Natural killer cell (primary cell): ENCODE measurements at regions not wholly inside any gene's neighbourhood (a gene's known extent, or its start where the extent isn't known, plus 50 kb on each side); places are given as distances from the start of the nearest gene placed in this dataset.

Experiments used
- ATAC-seq, 3 donors: fragments of 150-1000 bp in 2 of 3; fragments of 200-7000 bp in 1 of 3; cut with Tn5 transposase; 1 replicate in 1 of 3; 2 replicates in 2 of 3; pipeline ENCODE4 v1.10.0; 2021; ENCODE audit warnings: mild to moderate bottlenecking in 2 of 3, moderate library complexity in 2 of 3
- DNase-seq, 2 donors: peaks; one replicate each; pipeline versions ENCODE4 v3.0.0 to v3.0.0-alpha.2; 2013 to 2021; ENCODE audit warnings: mixed read lengths in 1 of 2
- H3K27ac ChIP-seq: one replicate; pipeline ENCODE4 v1.5.1; 2013; ENCODE audit warnings: mild to moderate bottlenecking, low read length
- H3K27me3 ChIP-seq: one replicate; pipeline ENCODE4 v1.6.1; 2013; ENCODE audit warnings: low read length; ENCODE audit not compliant: control insufficient read depth, insufficient read depth
- H3K36me3 ChIP-seq: one replicate; pipeline ENCODE4 v1.6.1; 2013; ENCODE audit warnings: low read length; ENCODE audit not compliant: control insufficient read depth, insufficient read depth
- H3K4me1 ChIP-seq: one replicate; pipeline ENCODE4 v1.6.1; 2013; ENCODE audit warnings: low read length; ENCODE audit not compliant: control insufficient read depth, insufficient read depth
- H3K4me3 ChIP-seq: one replicate; pipeline ENCODE4 v1.5.1; 2013; ENCODE audit warnings: low read length
- H3K9me3 ChIP-seq: one replicate; pipeline ENCODE4 v1.6.1; 2013; ENCODE audit warnings: low read length; ENCODE audit not compliant: control insufficient read depth, insufficient read depth
- H3K27ac Mint-ChIP-seq, 2 donors: one replicate each; pipeline ENCODE4 v1.8.0; 2022; ENCODE audit warnings: mild to moderate bottlenecking in 2 of 2, mixed read lengths in 2 of 2, moderate library complexity in 1 of 2
- H3K27me3 Mint-ChIP-seq, 2 donors: one replicate each; pipeline ENCODE4 v1.8.0; 2022; ENCODE audit warnings: low read depth in 2 of 2, mixed read lengths in 2 of 2
- H3K36me3 Mint-ChIP-seq: one replicate; pipeline ENCODE4 v1.8.0; 2022; ENCODE audit warnings: mixed read lengths
- H3K4me1 Mint-ChIP-seq, 2 donors: one replicate each; pipeline ENCODE4 v1.8.0; 2022; ENCODE audit warnings: mixed read lengths in 2 of 2
- H3K4me3 Mint-ChIP-seq: one replicate; pipeline ENCODE4 v1.8.0; 2022; ENCODE audit warnings: mild to moderate bottlenecking, moderate library complexity, mixed read lengths
- H3K9me3 Mint-ChIP-seq, 2 donors: one replicate each; pipeline ENCODE4 v1.8.0; 2022; ENCODE audit warnings: mixed read lengths in 2 of 2
- CTCF ChIP-seq: fragments of 200-600 bp; IDR thresholded peaks from one replicate; pipeline ENCODE4 v1.8.0; 2022; ENCODE audit warnings: antibody characterized with exemption
- whole genome bisulfite sequencing: methylation state at CpG from one replicate; pipeline ENCODE4 v1.1.7; 2013; ENCODE audit warnings: missing lambda C conversion rate; ENCODE audit not compliant: insufficient coverage; 5-methylcytosine and 5-hydroxymethylcytosine counted together
- intact Hi-C: fragments of 100-400 bp; cut with micrococcal nuclease; formaldehyde crosslinking; loops from one replicate; pipeline ENCODE4 v1.14.2; 2022

DNA sequence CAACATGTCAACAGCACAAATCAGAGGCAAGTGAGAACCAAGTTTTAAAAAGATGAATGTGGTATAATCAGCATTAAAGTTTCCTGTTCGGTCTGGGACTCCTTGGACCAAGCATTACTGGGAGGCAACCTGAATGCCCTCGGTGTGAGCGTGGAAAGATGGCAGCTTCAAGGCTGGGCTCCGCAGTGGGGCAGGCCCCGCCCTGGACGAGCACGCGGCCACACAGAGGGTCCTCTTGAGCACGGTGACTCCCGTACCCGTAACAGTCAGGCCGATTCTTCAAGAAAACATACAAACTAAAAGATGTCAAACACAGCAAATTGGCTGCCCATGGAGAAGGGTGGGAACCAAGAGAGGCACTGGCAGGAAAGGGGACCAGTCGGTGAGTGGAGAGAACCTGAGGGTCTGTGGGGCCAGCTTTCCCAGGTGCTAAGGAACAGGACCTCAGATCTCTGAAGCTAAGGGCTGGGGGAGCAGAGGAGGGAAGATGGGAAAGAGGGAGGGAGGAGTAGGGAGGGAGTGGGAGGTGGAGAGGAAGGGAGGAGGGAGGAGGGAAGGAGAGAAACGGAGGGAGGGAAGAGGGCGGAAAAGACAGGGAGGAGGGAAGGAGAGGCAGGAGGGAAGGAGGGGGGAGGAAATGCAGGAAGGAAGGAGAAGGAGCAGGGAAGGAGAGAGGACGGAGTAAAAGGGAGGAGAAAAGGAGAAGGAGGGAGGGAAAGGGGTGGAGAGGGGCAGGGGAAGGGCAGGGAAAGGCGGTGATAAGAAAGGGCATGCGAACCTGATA, 71.2 kb upstream of the FAM20C start:
- no peak overlapping the region for H3K4me3 Mint-ChIP-seq
- H3K27ac ChIP-seq, result no peak overlapping the region
- H3K9me3 ChIP-seq, result no peaks in the 10 kb centered on the region
- no peaks in the 10 kb centered on the region for H3K36me3 ChIP-seq
- ATAC-seq, result no peak
- H3K4me1 ChIP-seq, result peaks cover 21% of the 10 kb centered on the region
- DNase-seq, result no peak
- peaks cover 0 to 11% of the 10 kb centered on the region in 2 donors for H3K27me3 Mint-ChIP-seq
- no peak overlapping the region for H3K27ac Mint-ChIP-seq
- no peaks in the 10 kb centered on the region for H3K36me3 Mint-ChIP-seq
- no peaks in the 10 kb centered on the region for H3K9me3 Mint-ChIP-seq
- H3K4me1 Mint-ChIP-seq, result no peaks in the 10 kb centered on the region
- H3K27me3 ChIP-seq, result no peaks in the 10 kb centered on the region
- no peak overlapping the region for H3K4me3 ChIP-seq
- 90% methylated on average over 17 of the region's 18 CpGs for WGBS
- no peak for TF ChIP-seq CTCF
- intact Hi-C loops, result no loop called here

DNA sequence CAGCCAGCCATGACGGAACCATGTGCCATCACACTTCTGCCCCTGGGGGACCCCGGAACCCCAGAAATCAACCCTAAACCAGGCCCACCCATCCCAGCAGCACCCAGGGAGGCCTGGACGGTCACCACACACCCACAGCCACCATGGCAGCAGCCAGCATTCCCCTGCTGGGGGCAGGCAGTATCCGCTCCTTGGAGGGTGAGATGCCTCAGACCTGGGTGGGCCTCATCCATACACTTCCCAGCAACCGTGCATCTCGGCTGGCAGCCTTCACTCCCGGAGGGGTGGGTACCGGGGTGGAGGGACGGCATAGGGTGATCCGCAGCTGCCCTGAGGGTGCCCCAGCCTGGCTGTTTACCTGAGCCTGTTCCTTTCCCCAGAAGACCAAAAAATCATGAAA, 69.1 kb upstream of the FAM20C start:
- no peaks in the 10 kb centered on the region for H3K27me3 ChIP-seq
- no peaks in the 10 kb centered on the region for H3K9me3 ChIP-seq
- no peaks in the 10 kb centered on the region for H3K36me3 ChIP-seq
- H3K27ac ChIP-seq, result no peak overlapping the region
- ATAC-seq (no peak), DNase-seq (no peak)
- 92% methylated on average over 10 of the region's 10 CpGs for WGBS
- no peaks in the 10 kb centered on the region for H3K9me3 Mint-ChIP-seq
- no peaks in the 10 kb centered on the region for H3K36me3 Mint-ChIP-seq
- H3K4me1 Mint-ChIP-seq, result no peaks in the 10 kb centered on the region
- intact Hi-C loops, result no loop called here
- TF ChIP-seq CTCF, result no peak
- no peak overlapping the region for H3K4me3 Mint-ChIP-seq
- no peak overlapping the region for H3K4me3 ChIP-seq
- peaks cover 17% of the 10 kb centered on the region for H3K4me1 ChIP-seq
- peaks cover 0 to 5% of the 10 kb centered on the region in 2 donors for H3K27me3 Mint-ChIP-seq
- H3K27ac Mint-ChIP-seq, result no peak overlapping the region

GRCh38 chr7:124130-124949, 68.0 kb upstream of the FAM20C start:
- DNase-seq, result no peak
- no peak overlapping the region for H3K27ac Mint-ChIP-seq

More at GRCh38 chr7:124130-124949, 68.0 kb upstream of the FAM20C start:
- WGBS, result 84% methylated on average over 21 of the region's 21 CpGs
- H3K36me3 ChIP-seq, result no peaks in the 10 kb centered on the region
- H3K4me1 Mint-ChIP-seq, result no peaks in the 10 kb centered on the region
- no peak overlapping the region for H3K4me3 Mint-ChIP-seq
- H3K27me3 Mint-ChIP-seq, result no peaks in the 10 kb centered on the region
- H3K4me1 ChIP-seq, result peaks cover 8% of the 10 kb centered on the region
- TF ChIP-seq CTCF, result no peak
- intact Hi-C loops, result no loop called here
- no peaks in the 10 kb centered on the region for H3K9me3 Mint-ChIP-seq
- ATAC-seq, result no peak
- H3K9me3 ChIP-seq, result no peaks in the 10 kb centered on the region
- no peak overlapping the region for H3K4me3 ChIP-seq
- no peaks in the 10 kb centered on the region for H3K36me3 Mint-ChIP-seq
- H3K27me3 ChIP-seq, result no peaks in the 10 kb centered on the region
- H3K27ac ChIP-seq, result no peak overlapping the region
